ENCODE measurements at regions not wholly inside any gene's neighbourhood (a gene's known extent, or its start where the extent isn't known, plus 50 kb on each side); places are given as distances from the start of the nearest gene placed in this dataset.

- 59 to 69% methylated on average over 4 of the region's 4 CpGs for WGBS, 2 donors
- H3K4me1 ChIP-seq, result no peaks in the 10 kb centered on the region
- intact Hi-C loops (cut with DNase I), result no loop called here
- TF ChIP-seq POLR2AphosphoS5 (IDR thresholded peaks at IDR 0.05), result no peak
- no peak for TF ChIP-seq CTCF (IDR thresholded peaks at IDR 0.05)
- no peak for TF ChIP-seq EP300 (IDR thresholded peaks at IDR 0.05)
- no peak for TF ChIP-seq POLR2A (IDR thresholded peaks at IDR 0.05)
- H3K36me3 ChIP-seq, result no peaks in the 10 kb centered on the region
- no peaks in the 10 kb centered on the region for H3K27me3 ChIP-seq
- no peaks in the 10 kb centered on the region for H3K9me3 ChIP-seq
- H3K27ac ChIP-seq, result no peak overlapping the region
- no peak overlapping the region for H3K4me3 ChIP-seq
- no peak for DNase-seq
Measured at GRCh38 chr6:19059102-19059501, 672.0 kb downstream of the RNF144B start.

- 87 to 93% methylated on average over 3 of the region's 3 CpGs for WGBS, 2 donors
- no peak overlapping the region for H3K4me3 ChIP-seq
- intact Hi-C loops (cut with DNase I), result no loop called here
- no peaks in the 10 kb centered on the region for H3K36me3 ChIP-seq
- no peak overlapping the region for H3K27ac ChIP-seq
- DNase-seq, result no peak
- H3K27me3 ChIP-seq, result no peaks in the 10 kb centered on the region
- no peaks in the 10 kb centered on the region for H3K9me3 ChIP-seq
- no peaks in the 10 kb centered on the region for H3K4me1 ChIP-seq
- no peak for TF ChIP-seq POLR2A (IDR thresholded peaks at IDR 0.05)
- TF ChIP-seq POLR2AphosphoS5 (IDR thresholded peaks at IDR 0.05), result no peak
- TF ChIP-seq EP300 (IDR thresholded peaks at IDR 0.05), result no peak
- no peak for TF ChIP-seq CTCF (IDR thresholded peaks at IDR 0.05)
Measured at GRCh38 chr6:19067165-19067564, 680.0 kb downstream of the RNF144B start.

- TF ChIP-seq EP300 (IDR thresholded peaks at IDR 0.05) (no peak), CTCF (IDR thresholded peaks at IDR 0.05) (no peak), POLR2AphosphoS5 (IDR thresholded peaks at IDR 0.05) (no peak), POLR2A (IDR thresholded peaks at IDR 0.05) (no peak)
- DNase-seq, result no peak
- peaks cover 0 to 3% (median 0%) of the 10 kb centered on the region in 4 donors for H3K9me3 ChIP-seq
- H3K4me3 ChIP-seq, result no peak overlapping the region
- H3K4me1 ChIP-seq, result no peaks in the 10 kb centered on the region
- H3K27ac ChIP-seq, result no peak overlapping the region
- no peaks in the 10 kb centered on the region for H3K36me3 ChIP-seq
- intact Hi-C loops (cut with DNase I), result no loop called here
- no peaks in the 10 kb centered on the region for H3K27me3 ChIP-seq
Measured at GRCh38 chr6:19070520-19070919, 683.4 kb downstream of the RNF144B start.

GRCh38 chr6:19083801-19084200, 696.7 kb downstream of the RNF144B start:
- Histone ChIP-seq H3K27ac (no peak overlapping the region), H3K9me3 (no peaks in the 10 kb centered on the region), H3K36me3 (no peaks in the 10 kb centered on the region), H3K4me3 (no peak overlapping the region), H3K4me1 (no peaks in the 10 kb centered on the region), H3K27me3 (no peaks in the 10 kb centered on the region)
- no peak for TF ChIP-seq POLR2AphosphoS5 (IDR thresholded peaks at IDR 0.05)
- TF ChIP-seq CTCF (IDR thresholded peaks at IDR 0.05), result no peak
- TF ChIP-seq EP300 (IDR thresholded peaks at IDR 0.05), result no peak
- no peak for TF ChIP-seq POLR2A (IDR thresholded peaks at IDR 0.05)
- intact Hi-C loops (cut with DNase I), result no loop called here
- WGBS, 2 donors, result 65 to 80% methylated on average over 1 of the region's 1 CpG
- no peak for DNase-seq

GRCh38 chr6:19086480-19086879, 699.3 kb downstream of the RNF144B start:
- TF ChIP-seq EP300 (IDR thresholded peaks at IDR 0.05), result no peak
- no peak for TF ChIP-seq POLR2A (IDR thresholded peaks at IDR 0.05)
- TF ChIP-seq CTCF (IDR thresholded peaks at IDR 0.05), result no peak
- no peak for TF ChIP-seq POLR2AphosphoS5 (IDR thresholded peaks at IDR 0.05)
- intact Hi-C loops (cut with DNase I), result no loop called here
- 56 to 65% methylated on average over 4 of the region's 4 CpGs for WGBS, 2 donors

More at GRCh38 chr6:19086480-19086879, 699.3 kb downstream of the RNF144B start:
- no peaks in the 10 kb centered on the region for H3K9me3 ChIP-seq
- H3K4me3 ChIP-seq, result no peak overlapping the region
- H3K27me3 ChIP-seq, result no peaks in the 10 kb centered on the region
- no peaks in the 10 kb centered on the region for H3K36me3 ChIP-seq
- DNase-seq, result no peak
- no peak overlapping the region for H3K27ac ChIP-seq
- H3K4me1 ChIP-seq, result no peaks in the 10 kb centered on the region

All from sigmoid colon (tissue), 6 donors.